ENCODE measurements at regions not wholly inside any gene's neighbourhood (a gene's known extent, or its start where the extent isn't known, plus 50 kb on each side); places are given as distances from the start of the nearest gene placed in this dataset.
"Not testable (repeated sequence)": the region's sequence is repeated elsewhere in the genome, so short reads cannot be mapped to it uniquely, and the experiment has no call there.

DNA sequence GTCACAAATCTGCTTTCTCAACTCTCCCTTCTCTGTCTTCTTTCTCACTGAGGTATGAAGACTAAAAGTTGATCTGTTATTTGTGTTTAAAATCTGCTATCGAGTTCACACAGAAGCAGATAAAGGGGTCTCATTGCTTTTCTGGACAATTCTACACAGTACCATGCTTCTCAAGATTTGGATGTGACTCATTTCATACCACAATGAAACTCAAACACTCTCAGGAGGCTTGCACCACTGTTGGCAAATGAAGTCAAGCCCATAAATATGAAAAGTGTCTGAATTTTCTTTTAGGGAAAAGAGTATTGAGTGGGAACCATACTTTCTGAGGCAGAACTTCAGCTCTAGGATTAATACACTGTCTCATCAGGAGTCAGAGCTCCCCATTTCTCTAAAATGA is 274.6 kb upstream of the CYRIA start:
- DNase-seq (ENCODE audit: low spot score) (no peak), ATAC-seq (ENCODE audit: low FRiP score) (peak; percentile 68)
- TF ChIP-seq, protein P1, sequence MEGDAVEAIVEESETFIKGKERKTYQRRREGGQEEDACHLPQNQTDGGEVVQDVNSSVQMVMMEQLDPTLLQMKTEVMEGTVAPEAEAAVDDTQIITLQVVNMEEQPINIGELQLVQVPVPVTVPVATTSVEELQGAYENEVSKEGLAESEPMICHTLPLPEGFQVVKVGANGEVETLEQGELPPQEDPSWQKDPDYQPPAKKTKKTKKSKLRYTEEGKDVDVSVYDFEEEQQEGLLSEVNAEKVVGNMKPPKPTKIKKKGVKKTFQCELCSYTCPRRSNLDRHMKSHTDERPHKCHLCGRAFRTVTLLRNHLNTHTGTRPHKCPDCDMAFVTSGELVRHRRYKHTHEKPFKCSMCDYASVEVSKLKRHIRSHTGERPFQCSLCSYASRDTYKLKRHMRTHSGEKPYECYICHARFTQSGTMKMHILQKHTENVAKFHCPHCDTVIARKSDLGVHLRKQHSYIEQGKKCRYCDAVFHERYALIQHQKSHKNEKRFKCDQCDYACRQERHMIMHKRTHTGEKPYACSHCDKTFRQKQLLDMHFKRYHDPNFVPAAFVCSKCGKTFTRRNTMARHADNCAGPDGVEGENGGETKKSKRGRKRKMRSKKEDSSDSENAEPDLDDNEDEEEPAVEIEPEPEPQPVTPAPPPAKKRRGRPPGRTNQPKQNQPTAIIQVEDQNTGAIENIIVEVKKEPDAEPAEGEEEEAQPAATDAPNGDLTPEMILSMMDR (IDR thresholded peaks at IDR 0.05) = no peak

DNA sequence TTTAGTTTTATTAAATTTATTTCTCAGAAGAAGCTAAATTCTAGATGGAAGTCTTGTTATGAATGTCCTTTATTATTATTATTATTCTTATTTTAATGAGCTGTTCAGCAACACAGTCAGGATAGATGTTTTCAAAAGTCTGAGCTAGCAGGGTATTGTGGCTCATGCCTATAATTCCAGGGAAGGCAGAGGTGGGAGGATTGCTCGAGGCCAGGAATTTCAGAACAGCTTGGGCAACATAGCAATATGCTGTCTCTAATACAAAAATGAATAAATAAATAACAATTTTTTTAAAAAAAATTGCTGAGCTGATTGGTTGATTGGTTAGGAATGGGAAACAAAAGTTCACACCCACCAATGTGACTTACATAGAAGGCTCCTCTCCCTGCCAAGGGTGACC is 274.1 kb upstream of the CYRIA start:
- DNase-seq (ENCODE audit: low spot score) (no peak), ATAC-seq (ENCODE audit: low FRiP score) (peak; percentile 52)

DNA sequence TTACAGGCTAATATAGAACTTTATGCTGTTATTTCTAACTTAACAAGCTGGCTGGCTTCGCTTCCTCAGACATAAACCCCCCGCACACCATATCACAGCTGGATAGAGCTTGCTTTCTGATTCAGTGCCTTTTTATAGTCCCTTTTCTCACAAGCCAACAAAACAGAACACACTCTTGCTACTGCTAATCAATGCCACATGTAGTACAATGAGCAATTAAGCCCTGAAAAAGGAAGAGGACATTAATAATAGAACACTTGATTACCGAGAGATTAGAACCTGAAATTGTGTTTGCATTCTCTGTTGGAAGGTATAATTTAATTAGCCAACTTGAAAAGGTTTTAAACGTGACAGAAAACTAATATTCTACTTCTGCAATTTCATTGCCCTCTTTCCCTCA is 267.7 kb upstream of the CYRIA start:
- ATAC-seq (ENCODE audit: low FRiP score) = no peak

More for the DNA sequence above, 274.1 kb upstream of the CYRIA start:
- TF ChIP-seq, protein P1 (IDR thresholded peaks at IDR 0.05) = no peak

DNA sequence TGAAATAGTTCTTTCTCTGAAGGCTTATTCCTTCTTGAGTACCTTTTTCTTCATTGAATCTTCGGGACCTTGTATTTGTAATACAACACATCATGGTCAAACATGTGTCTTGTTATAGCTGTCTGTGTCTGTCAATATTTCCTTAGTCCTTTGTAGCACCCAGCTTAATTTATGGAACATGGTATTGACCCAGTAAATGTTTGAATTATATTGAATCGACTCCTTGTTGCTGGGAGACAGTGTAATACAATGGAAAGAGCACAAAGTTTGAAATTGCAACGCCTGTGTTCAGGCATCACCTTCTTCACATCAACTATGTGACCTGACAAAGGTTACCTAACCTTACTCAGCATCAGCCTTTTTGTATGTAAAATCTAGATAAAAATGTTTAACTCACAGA is 267.2 kb upstream of the CYRIA start:
- TF ChIP-seq, protein P1 (IDR thresholded peaks at IDR 0.05) = no peak
- no peak for ATAC-seq (ENCODE audit: low FRiP score)
- DNase-seq (ENCODE audit: low spot score) = no peak

More for the DNA sequence above, 267.7 kb upstream of the CYRIA start:
- TF ChIP-seq, protein P1 (IDR thresholded peaks at IDR 0.05) = no peak
- no peak for DNase-seq (ENCODE audit: low spot score)

GRCh38 chr2:16931441-16931840 is 265.8 kb upstream of the CYRIA start:
- DNase-seq (ENCODE audit: low spot score) (no peak), ATAC-seq (ENCODE audit: low FRiP score) (no peak)
- TF ChIP-seq, protein P1 (IDR thresholded peaks at IDR 0.05) = no peak

DNA sequence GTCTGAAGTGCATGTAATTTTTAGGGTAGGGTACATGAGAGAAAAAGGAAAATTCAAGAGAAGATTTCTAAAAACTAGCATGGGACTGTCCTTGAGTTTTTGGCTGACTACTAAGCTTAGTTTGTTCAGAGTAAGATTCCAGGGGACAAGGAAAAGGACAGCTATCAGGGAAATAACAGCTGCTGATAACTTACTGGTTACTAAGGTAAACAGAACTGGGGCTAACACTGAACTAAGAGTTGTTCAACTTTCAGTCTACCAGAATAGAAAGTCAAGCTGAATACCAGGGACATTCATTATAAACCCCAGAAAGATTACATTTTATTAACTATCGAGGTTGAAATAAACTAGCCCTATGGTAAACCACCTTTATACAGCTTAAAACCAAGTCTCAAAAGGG is 261.8 kb upstream of the CYRIA start:
- TF ChIP-seq, protein P1 (IDR thresholded peaks at IDR 0.05) = no peak

DNA sequence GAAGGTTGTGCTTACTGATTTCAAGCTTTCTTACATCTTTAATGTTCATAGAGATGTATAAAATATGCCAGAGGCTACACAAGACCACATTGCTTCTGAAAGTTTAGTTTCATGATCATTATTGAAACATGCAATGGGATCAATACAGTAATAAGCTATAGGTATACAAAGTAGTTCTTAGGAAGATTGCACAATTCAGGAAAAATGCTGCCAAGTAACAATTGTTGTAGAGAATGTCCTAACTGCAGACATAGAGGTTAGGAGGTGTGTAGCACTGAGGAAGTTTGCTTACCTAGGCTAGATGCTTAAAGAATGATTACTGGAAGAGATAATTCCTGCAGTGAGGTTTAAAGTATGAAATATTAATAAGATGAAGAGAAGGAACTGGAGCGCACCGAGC is 259.5 kb upstream of the CYRIA start:
- ATAC-seq (ENCODE audit: low FRiP score) = no peak
- TF ChIP-seq, protein P1 (IDR thresholded peaks at IDR 0.05) = no peak
- no peak for DNase-seq (ENCODE audit: low spot score)

More for the DNA sequence above, 261.8 kb upstream of the CYRIA start:
- DNase-seq (ENCODE audit: low spot score) (no peak), ATAC-seq (ENCODE audit: low FRiP score) (no peak)

DNA sequence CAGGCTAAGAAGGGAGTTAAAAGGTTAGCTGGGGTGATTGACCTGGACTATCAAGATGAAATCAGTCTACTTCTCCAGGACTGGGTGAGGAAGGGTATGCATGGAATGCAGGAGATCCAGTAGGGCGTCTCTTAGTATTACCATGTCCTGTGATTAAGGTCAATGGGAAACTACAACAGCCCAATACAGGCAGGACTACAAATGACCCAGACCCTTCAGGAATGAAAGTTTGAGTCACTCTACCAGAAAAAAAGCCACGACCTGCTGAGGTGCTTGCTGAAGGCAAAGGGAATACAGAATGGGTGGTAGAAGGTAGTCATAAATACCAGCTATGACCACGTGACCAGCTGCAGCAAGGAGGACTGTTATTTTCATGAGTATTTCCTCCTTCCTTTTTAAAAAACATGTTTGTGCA is 249.7 kb upstream of the CYRIA start:
- not testable (repeated sequence) for ATAC-seq (ENCODE audit: low FRiP score); DNase-seq (ENCODE audit: low spot score)
